ELR (cell line): ENCODE measurements at regions not wholly inside any gene's neighbourhood (a gene's known extent, or its start where the extent isn't known, plus 50 kb on each side); places are given as distances from the start of the nearest gene placed in this dataset.
"Not testable (repeated sequence)": the region's sequence is repeated elsewhere in the genome, so short reads cannot be mapped to it uniquely, and the experiment has no call there.

ENCODE experiments used
- DNase-seq: peaks from one replicate; pipeline ENCODE4 v3.0.0-alpha.2; 2015; ENCODE audit warnings: low read depth

DNA sequence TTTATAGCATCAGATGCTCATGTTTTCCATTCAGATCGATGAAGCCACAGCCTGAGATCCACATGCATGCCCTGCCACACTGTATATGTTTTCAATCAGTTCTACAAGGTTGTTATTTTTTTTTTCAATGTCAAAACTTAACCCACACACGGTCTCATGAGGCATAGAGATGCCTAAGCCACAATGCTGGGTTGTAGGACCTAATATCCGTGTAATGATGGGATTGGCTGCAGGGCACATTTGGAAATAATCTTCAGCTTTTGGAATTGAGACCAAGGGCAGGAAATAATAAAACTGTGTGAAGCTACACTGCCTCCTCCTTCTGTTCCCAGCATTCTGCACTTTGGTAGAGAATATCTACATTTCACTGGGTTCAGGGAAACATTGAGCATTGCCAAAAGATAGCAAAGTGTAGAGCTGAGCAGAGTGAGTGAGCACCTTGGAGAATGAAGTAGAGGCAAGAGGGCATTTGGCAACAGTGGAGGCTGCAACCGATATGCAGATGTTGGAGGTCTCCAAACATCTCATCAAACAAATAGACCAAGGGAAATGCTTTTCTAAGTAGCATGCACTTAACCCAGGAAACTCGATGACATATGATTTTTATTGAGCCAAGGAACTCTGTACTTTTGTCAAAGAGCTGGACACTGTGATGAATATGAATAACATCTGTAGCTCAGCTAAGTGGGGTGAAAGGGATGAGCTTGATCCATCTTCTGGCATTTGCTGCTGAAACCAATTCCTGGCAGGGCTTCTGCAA, 176.7 kb downstream of the LYPLAL1 start:
- DNase-seq, result no peak

DNA sequence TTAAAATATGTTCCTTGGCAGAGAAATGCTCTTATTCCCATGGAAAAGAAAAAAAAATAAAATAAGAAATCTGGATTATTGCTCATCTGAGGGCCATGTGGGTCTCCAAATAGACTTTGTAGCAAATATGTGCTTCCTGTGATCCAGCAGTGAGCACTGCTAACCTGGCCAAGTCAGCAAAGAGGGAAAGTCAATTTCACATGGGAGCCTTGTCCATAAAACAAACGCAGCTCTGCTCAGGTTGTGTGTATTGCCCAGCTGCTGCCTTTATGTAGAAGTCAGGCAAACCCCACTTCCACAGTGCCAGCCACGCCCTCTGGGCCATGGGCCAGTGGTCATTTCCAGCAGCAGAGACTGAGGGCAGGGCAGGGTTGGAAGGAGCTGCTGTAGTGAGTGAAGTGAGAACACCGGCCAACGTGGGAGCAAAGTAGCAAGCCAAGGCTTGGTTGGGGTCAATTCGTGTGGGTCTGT, 174.3 kb downstream of the LYPLAL1 start:
- no peak for DNase-seq

DNA sequence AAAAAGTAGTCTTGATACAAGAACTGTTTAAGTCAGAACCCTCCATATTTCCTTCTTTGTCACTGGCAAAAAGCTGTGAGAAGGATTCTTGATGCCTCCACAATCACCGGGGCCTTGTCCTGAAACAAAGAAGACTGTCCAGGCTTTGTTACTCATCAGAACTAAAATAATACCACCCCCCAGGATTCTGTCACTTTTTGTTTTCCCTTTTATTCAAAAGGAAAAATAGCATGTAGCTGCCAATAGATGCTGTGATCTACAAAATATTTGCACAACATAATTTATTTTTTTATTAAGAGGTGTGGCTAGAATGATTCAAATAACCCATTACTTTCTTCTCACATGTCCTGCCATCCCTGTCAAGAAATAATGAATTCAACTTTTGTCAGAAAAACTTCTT, 173.7 kb downstream of the LYPLAL1 start:
- DNase-seq, result no peak

DNA sequence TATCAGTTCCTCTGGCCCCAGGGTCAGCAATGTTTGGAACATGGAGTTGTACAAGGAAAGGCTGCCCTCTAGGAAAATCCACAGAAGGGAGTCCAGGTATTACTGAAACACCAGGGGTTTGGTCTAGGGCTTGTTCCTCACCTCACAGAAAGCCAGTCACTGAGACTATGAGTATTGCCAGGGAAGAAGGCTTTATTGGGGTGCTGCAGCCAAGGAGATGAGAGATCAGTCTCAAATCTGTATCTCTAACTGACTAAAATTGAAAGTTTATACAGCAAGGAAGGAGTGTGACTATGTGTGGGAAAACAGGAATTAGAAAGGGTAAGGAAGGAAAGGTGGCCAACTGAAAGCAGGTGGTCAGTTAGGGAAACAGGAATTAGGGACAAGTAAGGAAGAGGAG, 172.3 kb downstream of the LYPLAL1 start:
- DNase-seq, result no peak

DNA sequence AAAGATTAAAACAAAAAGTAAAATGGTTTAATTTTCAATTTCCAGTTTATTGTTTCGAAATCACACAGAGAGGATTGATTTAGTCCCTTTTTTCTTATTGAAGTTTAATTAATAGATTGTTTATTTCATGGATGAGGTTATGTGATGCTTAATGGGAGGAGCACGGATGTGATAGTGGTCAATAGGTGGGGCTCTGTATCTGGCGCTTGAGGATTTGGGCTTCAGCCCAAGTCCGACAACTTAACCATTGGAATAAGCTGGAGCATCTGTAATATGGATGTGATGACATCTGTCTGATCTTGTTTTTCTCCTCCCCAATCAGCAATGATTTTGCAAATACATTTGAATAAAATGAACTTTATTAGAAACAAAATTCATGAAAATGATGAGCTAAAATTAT, 169.2 kb downstream of the LYPLAL1 start:
- no peak for DNase-seq

DNA sequence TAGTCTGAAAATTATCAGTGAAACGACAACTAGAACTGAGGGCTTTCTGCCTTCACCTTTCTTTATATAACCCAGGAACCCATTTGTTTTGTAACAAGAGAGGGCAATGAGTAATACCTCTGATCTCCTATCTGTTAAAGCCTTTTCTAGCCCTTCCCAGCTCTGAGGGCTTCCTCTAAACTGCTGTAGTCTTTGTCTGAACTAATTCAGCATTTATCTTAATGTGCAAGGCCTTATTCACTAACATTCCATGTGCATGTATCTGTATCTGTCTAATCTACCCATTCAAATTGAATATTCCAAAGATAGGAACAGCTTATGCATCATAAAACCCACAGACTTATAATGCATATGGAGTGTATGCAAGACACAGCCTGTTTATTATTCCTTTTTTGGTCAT, 167.1 kb downstream of the LYPLAL1 start:
- DNase-seq, result peak; percentile 22

DNA sequence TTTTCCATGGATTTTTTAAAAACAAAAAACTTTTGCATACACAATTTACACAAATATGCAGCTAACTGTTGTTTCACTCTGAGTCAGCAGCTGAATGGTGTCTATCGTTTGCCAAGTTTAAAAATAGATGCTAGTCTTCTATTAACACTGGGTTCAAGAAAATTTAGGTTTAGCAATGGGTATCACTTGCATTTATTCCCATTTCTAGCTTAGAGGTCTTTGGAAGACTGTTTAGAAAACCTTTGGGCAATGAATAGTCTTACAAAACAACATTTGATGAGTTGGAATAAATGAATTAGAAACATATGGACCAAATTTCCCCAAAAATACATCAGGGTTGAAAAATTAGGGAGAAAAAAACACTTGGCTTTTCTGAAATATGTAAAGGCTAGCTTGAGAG, 165.8 kb downstream of the LYPLAL1 start:
- no peak for DNase-seq

DNA sequence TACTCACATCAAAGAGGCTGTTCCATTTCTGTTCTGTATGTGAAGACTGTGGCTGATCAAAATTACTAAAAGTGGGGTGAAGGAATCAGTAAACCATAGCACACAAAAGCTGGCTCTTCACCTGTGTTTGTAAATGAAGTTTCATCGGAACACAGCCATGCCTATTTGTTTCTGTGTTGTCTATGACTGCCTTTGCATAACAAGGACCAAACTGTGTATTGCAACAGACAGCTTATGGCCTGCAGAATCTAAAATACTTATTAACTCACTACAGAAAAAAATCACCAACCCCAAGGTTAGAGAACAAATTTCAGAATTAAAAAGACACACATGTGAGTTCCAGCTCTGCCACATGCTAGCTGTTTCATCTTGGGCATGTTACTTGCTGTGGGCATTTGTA, 163.9 kb downstream of the LYPLAL1 start:
- DNase-seq, result no peak

DNA sequence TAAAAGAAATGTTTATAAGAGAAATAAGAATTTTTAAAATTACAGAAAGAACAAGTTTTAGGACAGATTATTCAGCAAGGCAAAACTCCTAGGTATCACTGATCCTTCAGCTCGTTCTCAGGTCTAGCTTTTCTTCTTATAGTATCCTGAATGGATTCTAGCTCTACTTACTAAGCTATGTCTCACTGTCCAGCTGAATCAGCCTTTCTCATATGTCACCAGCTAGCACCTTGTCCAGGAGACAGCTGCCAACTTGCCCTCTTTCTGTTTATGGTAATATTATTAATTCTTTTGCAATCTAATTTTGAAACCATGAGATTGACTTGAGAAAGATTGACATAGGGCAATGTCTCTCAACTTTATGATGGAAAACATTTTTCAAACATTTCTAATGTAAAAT, 159.9 kb downstream of the LYPLAL1 start:
- no peak for DNase-seq

DNA sequence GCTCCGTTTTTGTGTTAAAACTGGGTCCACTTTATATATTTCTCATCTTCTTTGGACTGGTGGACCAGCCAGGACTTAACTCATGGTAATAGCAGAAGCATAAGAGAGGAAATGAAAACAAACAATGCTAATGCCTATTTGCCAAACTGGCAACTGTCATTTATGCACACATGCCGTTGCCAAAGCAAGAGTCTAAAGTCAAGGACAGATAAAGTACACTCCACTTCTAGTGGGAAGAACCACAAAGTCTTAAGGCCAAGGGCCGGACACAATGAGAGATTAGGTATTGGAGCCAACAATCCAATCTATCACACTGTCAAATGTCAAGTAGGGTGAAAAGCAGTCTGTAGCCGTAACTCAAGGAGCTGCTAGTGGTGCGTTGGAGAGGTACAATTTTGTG, 157.7 kb downstream of the LYPLAL1 start:
- DNase-seq, result no peak

DNA sequence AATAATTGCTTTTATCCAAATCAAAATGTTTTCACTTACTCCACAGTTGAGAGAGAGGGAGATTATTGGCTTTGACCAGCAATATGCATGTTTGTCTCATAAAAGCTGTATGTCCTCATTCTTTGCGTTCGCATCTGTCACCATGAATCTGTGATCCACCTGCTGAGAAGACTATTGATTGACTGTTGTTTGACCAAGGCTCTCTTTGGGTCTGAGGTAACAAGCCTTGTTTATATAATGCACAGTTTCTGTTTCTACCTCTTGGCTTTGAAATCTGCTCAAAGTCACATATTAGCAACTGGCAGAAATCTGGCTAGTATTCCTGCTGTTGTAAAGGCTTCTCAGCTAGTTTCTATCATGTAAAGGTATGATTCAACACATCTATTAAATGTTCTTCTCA, 157.0 kb downstream of the LYPLAL1 start:
- no peak for DNase-seq

DNA sequence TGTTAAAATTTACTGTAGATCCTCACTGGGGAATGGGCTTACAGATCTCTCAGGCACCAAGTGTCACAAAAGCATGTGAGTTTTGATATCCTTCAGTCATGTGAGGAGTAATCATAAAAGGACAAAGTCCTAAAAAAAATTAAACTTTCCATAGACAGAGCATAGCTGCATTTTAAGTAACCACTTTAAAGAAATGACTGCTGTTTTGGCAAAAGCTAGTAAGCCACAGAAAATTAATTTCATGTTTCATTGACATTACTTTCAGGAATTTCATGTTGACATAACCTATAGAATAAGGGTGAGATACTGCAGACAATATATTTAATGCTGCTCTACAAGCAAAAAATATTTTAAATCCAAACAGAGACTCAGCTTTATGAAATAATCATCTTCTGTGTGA, 156.3 kb downstream of the LYPLAL1 start:
- DNase-seq, result no peak

DNA sequence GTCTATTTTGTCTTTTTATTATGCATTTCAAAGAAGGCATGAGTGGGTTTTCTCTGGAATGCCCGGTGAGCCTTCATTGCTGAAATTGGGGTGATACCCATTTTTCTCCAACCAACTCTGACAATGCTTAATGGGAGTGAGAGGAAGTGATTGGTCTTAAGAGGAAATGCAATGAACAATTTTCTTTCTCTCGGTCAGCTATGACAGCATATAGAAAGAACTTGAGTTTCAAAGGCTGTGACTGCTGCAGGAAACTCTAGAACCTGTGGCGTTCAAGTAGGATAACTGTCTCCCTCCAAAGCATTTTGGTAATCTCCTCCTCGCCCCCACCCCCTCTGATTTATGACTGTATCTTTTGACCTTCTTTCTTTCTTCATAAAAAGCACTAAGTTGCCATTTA, 155.9 kb downstream of the LYPLAL1 start:
- peak; percentile 77 for DNase-seq

DNA sequence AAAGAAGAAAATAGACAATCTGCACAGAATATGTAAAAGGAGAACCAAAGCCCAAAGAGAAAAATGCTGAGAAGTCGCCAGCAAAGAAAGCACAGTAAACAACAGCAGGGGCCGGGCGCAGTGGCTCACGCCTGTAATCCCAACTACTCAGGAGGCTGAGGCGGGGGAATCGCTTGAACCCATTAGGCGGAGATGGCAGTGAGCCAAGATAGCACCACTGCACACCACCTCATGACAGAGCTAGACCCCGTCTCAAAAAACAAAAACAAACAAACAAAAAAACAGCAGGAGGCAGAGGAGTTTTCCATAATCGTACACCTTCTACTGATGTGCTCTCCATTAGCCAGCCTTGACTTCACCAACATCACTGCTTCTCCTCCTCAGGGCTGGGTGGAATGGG, 153.2 kb downstream of the LYPLAL1 start:
- DNase-seq, result no peak

DNA sequence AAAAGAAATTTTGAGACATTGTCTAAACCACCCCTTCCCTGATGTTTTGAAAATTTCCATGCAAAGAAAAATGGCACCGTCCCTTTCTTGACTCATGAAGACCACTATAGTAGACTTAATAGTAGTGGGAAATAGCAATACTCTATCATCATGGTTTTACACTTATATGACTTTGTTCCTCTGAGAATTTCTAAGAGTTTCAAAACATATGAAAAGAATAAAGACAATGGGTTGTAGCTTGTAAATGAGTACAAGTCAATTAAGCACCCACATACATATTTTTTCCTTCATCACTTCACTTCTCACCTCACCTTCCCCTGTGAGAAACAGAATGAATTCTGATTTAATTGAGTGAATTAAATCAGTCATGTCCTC, 151.7 kb downstream of the LYPLAL1 start:
- no peak for DNase-seq

DNA sequence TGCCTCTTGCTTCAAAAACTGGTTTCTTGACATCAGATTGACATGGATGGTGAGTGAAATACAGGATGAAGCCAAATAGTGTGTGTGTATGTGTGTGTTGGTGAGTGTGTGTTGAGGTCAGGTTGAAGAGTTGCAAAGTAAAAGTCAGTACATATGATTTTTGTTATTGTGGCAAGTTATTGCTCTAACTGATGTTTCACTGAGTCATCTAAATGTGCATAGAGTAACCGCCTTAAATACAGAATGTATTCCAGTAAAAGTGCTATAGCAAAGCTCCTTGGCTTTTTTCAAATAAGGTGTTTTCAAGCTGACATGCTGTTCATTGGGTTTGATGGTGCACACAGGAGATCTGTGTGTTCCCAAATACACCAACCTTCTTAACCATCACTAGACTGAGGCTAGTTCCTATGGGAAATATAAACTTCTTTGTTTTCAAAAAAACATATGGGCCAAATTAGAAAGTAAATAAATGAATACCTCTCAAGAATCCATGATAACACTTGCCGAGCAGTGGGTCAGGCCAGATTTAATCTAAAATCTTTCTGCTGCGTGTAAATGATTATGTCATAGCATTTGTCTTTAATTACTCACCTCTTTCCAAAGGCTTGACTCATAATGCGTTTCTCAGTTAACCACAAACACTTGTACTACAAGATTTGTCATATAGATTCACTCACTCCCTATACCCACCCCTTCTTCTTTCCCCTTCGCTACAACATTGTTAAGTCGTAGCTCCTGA, 151.1 kb downstream of the LYPLAL1 start:
- peak; percentile 97 for DNase-seq

DNA sequence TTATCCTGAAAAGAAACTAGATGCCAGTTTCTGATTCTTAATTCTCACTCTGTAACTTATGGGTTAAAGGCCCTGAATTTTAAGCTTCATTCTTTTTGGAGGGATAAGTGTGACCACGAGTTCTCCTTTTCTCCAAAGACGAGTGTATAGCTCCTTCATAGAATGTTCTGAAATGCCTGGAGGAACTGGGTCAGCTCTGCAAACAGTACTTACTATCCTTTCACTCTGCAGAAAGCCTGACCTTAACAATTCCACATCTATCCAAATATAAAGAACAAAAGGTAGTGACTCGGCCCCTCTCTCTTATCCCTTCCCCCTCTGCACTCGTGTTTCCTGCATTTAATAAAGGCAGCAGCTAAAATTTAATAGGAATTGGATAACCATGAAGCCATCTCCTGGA, 150.5 kb downstream of the LYPLAL1 start:
- no peak for DNase-seq

DNA sequence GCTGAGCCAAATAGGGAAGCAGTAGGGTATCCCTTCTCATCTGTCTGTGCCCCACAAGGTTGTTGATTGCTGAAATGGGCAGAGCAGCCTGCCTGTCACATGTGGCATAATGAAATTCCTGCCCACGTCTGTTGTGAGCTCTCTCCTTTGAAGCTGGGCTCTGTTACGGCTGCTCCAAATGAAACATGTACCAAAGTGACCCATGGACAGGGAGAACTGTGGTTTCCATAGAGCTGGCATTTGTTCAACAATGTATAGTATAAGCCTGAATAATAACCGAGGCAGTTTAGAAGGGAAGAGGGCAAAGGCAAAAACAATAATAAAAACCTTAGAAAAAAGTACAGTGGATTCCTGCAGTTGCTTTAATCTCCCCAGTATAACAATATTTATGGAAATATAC, 149.7 kb downstream of the LYPLAL1 start:
- DNase-seq, result peak; percentile 43

DNA sequence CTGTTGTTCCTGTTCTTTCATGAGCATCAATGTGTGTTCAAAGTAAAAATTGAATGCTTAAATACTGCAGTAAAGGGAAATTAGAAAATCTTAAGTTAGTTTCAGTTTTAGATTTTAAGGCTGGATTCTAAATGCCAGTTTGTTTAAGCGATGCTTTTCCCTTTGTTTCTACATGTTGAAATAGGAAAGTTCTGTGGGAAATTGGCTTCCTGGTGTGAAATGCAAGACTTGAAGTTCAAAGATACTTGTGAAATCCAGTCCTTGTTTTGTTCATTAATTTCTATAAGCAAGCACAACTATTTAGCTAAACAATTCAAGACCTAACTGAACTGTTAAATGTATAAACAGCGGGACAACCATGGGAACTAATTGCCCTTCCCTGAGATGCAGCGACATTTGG, 149.1 kb downstream of the LYPLAL1 start:
- no peak for DNase-seq

DNA sequence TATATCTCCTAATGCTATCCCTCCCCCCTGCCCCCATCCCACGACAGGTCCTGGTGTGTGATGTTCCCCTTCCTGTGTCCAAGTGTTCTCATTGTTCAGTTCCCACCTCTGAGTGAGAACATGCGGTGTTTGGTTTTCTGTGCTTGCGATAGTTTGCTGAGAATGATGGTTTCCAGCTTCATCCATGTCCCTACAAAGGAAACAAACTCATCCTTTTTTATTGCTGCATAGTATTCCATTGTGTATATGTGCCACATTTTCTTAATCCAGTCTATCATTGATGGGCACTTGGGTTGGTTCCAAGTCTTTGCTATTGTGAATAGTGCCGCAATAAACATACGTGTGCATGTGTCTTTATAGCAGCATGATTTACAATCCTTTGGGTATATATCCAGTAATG, 146.9 kb downstream of the LYPLAL1 start:
- not testable (repeated sequence) for DNase-seq

DNA sequence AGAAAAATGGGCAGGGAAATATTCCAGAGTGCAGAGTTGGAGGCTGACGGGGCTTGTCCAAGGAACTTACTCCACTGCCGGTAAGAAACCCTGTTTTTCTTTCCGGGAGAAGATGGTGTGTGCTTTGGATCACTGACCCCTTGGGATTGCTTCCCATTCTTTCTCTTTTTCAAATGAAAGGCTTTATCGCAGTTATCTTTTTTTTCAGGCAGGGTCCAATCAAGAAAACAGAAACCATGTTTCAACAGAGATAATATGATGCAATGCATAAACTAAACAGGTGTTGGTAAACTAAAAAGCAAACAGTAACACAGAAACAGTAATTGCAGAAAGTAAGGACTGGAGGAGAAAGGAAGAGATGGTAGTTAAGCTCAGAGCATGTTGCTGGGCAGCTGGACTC, 145.1 kb downstream of the LYPLAL1 start:
- no peak for DNase-seq

DNA sequence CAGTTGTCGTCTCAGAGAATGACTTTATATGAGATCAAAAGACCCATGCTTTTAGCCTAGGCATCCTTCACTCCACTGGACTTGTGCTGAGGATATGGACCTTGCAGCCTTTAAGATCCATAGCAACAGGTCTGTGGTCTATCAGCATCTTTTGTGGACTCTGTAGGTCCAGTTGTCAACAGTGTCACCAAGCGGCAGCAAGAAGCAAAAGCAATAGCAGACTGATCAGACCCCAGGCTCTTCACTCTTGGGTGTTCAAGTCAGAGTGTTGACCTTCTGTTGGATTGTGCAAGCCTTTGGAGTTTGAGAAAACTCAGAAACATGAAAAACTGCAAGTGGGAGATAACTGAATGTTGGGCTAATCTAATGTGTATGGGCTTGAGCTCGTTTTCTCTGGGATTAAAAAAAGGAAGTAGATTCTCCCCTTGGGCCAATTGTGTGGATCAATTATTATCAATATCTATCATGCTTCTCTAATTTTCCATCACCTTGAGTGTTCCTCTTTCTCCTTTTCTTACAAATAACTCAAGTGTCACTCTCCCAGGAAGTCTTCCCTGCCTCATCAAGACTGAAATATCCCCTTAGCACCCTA, 144.2 kb downstream of the LYPLAL1 start:
- DNase-seq, result peak; percentile 30

DNA sequence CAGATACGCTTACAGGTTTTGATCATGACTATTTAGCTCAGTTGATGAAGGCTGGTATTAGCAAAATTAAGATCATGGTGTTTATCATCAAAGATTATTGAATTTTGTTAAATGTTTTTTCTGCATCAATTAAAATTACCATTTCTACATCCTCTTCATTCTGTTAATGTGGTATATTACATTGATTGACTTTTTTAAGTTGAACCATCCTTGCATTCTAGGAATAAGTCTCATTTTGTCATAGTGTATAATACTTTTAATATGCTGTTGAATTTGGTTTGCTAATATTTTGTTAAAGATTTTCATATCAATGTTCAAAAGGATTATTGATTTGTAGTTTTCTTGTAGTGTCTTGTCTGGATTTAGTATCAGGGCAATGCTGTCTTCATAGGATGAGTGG, 142.4 kb downstream of the LYPLAL1 start:
- no peak for DNase-seq
